HG03469 (cell line): ENCODE measurements at regions not wholly inside any gene's neighbourhood (a gene's known extent, or its start where the extent isn't known, plus 50 kb on each side); places are given as distances from the start of the nearest gene placed in this dataset.
"Not testable (repeated sequence)": the region's sequence is repeated elsewhere in the genome, so short reads cannot be mapped to it uniquely, and the experiment has no call there.

Source experiments
- ATAC-seq: cut with Tn5 transposase; IDR thresholded peaks from one replicate; pipeline ENCODE4 v1.9.1; 2021; ENCODE audit warnings: mild to moderate bottlenecking, moderate library complexity, moderate number of reproducible peaks; ENCODE audit not compliant: unreplicated experiment

DNA sequence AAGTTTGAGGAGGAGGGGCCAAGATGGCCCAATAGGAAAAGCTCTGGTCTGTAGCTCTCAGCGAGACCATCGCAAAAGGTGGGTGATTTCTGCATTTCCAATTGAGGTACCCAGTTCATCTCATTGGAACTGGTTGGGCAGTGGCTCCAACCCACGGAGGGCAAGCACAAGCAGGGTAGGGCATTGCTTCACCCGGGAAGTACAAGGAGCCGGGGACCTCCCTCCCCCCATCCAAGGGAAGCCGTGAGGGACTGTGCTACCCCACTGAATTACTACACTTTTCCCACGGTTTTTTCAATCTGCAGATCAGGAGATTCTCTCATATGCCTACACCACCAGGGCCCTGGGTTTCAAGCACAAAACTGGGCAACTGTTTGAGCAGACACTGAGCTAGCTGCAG, 58.0 kb upstream of the EFCAB3 start:
- ATAC-seq, result no peak

DNA sequence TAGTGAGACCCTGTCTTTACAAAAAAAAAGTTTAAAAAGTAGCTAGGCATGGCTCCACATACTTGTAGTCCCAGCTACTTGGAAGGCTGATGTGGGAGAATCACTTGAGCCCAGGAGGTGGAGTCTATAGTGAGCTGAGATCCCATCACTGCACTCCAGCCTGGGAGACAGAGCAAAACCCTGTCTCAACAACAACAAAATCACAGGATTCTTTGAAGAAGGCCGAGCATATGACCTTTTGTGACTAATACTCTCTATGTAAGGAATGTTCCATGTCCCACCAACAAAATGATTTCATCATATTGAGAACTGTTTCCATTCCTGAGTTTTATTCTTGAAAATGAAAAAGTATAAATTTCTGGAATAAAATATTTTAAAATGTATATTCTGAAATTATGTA, 58.9 kb upstream of the EFCAB3 start:
- ATAC-seq, result no peak

DNA sequence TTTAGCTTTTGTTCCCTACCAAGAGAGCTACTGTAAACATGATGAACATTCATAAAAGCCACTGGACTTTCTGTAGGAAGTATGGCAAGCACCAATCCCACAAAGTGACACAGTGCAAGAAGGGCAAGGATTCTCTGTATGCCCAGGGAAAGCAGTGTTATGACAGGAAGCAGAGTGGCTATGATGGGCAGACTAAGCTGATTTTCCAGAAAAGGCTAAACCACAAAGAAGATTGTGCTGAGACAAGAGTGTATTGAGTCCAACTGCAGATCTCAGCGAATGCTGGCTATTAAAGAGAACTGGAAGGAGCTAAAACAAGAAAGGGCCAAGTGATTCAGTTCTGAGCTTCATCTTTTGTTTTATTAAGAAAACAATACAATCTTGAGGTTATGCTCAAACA, 60.5 kb upstream of the EFCAB3 start:
- no peak for ATAC-seq

DNA sequence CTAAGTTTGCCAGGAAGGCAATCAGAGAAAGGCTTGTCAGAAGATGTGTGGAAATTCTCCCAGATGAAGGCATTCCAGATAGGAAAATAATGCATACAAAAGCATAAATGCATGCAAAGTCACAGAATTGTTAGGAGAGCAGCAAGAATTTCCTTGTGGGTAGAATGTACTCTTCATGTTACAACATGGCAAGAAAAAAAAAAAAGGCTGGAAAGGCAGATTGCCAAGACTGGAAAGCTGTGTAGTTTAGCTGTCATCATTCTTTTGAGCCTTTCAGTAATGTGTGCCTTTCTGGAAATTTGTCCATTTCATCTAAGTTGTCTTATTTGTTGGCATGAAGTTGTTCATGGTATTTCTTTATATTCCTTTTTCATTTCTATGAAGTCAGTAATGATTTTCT, 71.0 kb upstream of the EFCAB3 start:
- no peak for ATAC-seq

DNA sequence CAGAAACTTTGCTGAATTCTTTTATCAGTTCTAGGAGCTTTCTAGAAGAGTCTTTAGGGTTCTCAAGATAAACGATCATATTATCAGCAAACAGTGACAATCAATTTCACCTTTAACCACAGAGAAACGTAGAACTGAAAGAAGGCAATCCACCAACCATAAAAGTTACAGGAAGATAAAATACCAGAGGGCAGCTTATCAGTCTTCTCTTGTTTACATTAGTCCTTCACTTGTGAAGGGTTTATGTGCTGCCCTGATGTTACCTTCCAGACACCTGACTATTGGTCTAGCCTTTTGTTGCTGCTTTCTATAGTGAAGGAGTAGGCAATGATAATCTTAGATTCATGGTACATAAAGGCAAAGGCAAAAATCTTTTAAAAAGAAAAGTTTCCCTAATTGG, 73.2 kb upstream of the EFCAB3 start:
- ATAC-seq, result no peak

DNA sequence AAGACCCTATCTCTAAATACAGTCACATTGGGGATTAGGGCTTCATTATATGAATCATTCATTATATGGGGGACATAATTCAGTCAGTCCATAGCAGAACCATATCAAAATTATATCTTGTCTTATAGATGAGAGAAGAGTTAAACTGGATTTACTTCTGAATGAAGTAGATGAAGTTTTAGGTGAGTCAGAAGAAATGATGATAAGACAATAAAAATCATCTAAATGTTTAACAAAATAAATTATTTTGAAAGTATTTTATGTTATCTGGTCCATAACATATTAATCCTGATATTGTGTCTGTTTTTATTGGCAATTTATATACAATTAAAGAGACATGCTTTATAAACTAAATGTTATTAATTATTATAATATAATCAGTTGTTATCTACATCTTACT, 76.9 kb upstream of the EFCAB3 start:
- no peak for ATAC-seq

DNA sequence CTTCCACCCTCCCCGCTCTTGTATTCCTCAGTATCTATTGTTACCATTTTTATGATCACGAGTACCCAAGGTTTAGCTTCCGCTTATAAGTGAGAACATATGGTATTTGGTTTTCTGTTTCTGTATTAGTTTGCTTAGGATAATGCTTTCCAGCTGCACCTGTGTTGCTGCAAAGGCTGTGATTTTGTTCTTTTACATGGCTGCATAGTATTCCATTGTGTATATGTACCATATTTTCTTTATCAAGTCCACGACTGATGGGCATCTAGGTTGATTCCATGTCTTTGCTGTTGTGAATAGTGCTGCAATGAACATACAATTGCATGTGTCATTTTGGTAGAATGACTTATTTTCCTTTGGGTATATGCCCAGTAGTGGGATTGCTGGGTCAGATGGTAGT, 79.7 kb upstream of the EFCAB3 start:
- no peak for ATAC-seq

DNA sequence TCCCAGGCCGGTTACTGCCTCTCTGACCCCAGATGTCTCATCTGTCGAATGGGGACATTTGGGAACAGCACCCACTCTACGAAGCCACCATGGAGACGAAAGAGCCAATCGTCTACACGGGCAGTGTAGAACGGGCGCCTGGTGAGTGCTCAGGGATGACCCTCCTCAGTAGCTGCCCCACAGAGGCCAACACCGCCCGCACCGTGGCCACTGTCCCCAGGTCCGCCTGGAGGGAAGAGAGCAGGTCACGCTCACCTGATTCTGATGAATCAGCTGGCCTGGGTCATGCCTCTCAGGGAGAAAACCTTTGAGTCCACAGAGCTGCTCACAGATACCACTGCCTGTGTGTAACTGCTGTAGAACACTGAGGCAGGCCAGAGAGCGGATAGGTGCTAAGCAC, 105.1 kb upstream of the EFCAB3 start:
- not testable (repeated sequence) for ATAC-seq

DNA sequence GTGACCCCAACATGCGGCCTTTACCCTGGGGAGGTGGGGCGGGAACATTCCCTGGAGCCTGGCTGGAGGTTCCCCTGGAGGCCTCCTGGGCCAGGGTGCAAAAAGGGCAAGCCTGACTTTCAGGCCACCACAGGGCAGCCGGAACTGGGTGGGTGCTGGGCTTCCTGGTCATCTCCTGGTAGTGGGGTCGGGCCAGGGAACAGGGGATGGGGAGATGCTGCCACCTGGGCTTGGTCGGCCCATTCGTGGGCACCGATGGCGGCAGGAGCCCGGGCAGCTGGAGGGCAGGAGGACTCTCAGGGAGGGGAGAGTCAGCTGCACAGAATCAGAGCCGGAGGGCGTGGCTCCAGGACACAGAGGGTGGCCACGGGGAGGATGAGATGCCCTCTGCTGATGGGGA, 112.0 kb upstream of the EFCAB3 start:
- ATAC-seq, result not testable (repeated sequence)

DNA sequence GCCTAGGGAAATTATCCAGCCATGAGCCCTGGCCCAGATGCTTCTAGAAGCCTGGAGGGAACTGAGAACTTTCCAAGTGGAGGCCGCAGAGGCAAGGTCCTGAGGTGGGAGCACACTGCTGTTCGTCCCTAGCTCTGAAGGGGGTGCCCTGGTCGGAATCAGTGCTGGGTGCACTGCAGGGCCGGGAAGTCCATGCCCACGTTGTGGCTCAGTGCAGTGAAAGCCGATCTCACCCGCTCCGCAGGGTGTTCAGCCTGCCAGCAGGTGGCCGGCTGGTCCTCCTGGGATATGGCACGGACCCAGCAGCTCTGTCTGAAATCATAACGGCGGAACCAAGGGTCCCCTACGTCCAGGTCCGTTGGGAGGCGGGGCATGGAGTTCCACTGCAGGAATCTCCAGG, 115.4 kb upstream of the EFCAB3 start:
- ATAC-seq, result not testable (repeated sequence)

DNA sequence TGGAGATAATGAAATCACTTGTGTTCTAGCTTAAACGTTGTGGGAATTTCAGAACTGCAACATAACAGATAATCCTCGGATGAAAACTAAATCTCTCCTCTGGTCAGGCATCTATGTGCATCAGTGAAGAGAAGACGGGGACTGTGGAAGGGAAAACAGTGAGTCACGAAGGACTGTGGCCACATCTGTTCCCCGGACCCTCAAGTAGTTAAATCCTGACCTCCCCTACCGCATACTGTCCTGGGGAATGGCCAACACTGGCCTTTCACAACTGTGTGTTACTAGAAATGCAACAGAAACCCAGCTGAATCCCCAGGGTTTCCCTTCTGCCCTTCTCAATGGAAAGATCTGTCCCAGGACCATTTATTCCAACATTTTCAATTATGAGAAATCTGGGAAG, 124.6 kb upstream of the EFCAB3 start:
- ATAC-seq, result not testable (repeated sequence)

DNA sequence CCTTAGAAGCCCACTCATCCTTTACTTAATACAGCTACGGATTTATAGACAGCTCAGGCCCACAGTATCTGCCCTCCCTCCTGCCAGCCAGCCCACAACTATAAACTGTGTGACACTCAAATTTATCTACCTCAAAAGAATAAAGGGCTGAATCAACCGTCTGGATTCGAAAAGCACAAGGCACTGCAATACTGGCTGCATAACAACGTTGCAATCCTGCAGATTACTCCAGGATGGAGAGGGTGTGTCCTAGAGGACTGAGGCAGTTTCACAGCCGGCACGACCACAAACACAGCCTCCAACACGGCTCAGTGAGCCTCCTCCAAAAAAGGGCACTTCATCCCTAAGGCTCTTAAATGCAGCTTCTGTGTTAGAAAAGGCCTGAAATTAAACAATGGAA, 138.3 kb upstream of the EFCAB3 start:
- ATAC-seq, result not testable (repeated sequence)

DNA sequence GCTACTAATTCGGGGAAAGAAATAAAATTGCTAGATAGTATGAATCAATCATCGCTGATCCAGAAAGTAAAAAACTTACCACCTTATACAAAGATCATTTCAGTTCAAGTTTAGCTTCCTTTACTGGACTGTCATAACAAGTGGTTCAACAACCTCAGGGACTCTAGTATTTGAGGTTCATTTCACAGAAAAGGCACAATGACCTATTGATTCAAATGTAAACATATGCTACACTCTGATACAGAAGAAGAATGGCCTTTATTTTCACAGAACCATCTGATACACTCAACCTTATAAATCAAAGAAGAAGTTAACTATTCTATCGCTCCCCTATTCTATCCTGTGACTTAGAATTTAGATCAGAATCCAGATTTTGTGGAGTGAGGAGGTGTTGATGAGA, 140.8 kb upstream of the EFCAB3 start:
- not testable (repeated sequence) for ATAC-seq

DNA sequence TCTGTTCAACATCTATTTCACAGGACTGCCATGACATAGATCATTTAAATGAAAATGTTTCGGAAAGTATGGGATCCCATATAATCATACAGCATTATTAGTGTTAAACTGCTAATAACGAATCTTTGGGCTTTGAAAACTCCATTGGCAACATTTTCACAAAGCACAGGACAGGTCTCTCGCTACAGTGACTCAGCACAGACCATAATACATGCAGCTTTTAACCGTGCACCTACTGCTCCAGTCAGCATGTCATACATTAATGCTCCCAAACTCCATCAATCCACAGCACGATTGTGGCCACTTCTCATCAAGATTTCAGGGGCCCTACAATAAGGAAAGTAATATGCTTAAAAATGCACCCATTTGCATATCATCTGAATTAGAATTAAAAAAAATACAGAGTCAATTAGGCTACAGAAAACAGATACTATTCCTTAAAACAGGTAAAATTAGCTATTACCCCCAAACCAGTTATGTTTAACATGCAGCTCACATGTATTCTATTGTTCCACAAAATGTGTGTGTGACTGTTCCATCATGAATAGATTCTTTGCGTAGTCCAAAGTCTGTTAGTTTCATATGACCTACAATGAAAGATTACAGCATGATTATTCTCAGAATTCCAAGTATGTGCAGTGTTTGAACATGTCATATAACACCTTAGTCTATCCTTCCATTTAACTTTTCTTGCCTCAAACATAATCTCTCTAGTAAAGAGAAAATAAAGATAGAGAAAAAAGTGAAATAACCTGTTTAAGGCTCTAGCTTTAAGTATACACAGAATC, 141.6 kb upstream of the EFCAB3 start:
- not testable (repeated sequence) for ATAC-seq

DNA sequence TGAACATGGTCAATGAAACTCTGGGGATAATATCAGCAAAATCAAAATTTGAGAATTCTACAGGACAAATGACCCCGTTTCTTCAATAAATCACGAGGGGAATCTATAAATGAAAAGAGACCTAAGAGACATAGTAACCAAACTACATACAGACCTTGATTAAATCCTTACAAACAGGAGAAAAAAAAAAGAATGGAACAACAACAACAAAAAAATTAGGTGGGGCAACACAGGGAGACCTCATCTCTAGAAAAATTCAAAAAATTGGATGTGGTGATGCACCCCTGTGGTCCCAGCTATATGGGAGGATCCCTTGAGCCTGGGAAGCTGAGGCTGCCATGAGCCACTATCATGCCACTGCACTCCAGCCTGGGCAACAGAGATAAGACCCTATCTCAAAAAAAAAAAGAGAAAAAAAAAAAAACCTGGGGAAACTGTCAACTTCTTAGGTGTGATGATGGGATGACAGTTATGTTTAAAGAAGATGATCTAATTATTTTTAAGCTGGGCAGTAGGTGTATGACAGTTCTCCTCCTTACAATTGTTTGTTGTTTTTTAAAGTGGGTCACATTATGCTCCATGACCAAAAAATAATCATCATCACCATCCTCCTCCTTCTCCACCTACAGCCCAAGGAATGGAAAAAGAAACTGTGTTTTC, 146.4 kb upstream of the EFCAB3 start:
- not testable (repeated sequence) for ATAC-seq

DNA sequence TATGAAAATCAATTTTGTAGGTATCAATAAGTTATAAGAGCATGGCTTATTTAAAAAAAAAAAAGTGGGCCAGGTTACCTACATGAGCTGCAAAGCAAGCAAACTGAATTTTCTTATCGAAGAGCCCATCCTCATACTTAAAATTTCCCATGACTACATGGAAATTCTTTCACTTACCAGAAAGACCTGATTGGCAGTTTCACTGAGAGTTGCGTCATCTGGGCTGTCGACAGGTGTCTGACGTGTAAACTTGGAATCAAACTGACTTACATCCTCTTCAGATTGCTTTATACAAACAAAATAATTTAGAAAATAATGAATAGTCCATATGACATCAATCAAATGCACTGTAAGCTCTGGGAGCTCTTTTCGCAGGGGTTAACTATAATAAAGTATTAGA, 149.1 kb upstream of the EFCAB3 start:
- ATAC-seq, result not testable (repeated sequence)

DNA sequence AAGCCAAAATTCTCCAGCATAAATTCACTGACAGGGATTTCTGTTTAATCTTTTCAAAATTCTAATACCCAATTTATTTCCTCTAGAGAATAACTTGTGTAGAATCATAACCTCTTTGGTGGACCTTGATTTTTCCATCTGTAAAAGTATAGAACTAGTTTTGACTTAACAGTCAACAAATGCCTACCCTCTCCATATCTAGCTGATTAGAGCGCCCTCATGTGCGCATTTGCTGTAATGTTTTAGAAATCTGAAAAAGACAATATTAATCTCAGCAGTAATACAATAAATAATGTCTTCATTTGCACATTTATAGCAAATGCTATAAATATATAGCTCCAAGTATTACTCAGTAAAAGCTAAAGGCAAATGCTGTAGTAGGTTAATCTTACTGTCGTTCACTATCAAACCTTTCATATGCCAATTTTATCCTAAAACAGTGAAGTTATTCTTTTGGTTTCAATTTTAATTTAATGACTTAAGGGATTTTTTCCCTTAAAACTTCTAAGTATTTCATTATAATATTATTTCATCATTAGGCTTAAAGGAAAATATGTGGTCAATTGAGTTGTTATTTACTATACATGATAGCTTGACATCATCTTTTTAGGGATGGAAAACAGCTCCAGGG, 153.6 kb upstream of the EFCAB3 start:
- ATAC-seq, result not testable (repeated sequence)

DNA sequence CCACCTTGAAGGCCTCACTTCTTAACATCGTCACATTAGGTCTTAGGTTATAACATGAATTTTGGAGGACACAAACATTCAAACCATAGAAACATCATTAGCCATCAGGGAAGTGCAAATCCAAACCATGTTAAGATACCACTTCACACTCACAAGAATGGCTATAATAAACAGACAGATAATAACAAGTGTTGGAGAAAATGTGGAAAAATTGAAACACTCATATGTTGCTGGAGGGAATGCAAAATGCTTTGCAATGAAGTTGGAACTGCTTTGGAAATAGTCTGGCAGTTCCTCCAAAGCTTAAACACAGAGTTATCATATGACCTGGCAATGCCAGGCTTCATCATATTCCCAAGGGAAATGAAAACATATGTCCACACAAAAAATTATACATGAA, 156.8 kb upstream of the EFCAB3 start:
- not testable (repeated sequence) for ATAC-seq

DNA sequence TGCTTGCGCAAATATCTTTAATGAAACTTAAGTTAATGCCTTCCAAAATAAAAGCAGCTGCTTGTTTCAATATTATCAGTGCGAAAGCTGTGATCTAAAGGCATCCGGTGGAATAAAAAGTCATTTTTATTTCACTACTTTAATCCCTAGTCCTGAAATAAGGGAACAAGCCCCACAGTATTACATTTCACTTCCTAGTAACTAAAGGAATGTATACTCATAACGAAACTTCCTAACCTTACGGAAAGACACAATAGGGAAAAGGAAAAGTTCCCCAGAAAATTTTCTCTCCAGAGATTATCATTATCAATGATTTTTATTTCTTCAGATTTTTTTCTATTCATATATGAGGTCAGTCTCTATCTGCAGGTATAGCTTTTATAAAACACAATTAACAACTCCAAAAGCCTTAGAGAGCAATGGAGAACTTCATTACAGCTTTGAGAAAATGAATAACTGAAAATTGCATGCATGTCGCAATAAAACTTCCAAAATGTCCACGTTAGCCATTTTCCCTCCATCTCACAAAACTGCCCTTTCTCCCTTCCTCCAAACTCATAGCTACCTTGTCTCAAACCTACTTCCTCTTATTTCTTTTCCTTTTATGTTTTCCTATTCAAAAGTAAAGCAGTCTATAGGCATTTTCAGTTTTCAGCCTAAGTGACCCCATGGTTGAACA, 154.3 kb upstream of the MED13 start:
- no peak for ATAC-seq

DNA sequence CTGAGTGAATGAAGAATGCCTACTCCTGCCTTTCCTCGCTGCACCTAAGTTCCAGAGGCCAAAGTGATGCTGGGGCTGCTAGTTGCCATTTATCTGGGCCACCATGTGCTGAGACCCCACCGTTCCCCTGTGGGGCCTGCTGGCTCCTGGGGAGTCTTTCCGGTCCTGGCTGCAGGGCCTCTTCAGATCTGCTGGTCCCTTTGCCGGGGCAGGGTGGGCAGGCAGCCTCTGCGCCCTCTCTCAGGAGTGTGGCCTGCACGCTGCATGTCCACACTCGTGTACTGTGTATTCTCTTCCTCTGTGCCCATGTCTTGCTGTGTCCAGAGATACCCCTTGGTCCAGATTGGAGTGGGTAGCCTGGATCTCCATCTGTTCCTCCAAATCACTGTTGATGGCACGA, 151.8 kb upstream of the MED13 start:
- no peak for ATAC-seq

DNA sequence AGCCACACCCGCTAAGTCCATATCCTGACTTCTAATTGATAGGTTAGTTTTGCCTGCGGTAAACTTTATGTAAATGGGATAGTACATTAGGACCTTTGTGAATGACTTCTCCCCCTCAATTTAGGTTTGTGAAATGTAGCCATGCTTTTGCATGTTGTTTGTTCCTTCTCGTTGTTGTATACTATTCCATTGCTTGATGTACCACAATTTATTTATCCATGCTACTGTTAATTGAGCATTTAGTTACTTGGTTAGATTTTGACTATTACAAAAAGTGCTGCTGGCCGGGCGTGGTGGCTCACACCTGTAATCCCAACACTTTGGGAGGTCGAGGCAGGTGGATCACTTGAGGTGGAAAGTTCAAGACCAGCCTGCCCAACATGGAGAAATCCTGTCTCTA, 150.8 kb upstream of the MED13 start:
- ATAC-seq, result not testable (repeated sequence)
